ENCODE measurements at regions not wholly inside any gene's neighbourhood (a gene's known extent, or its start where the extent isn't known, plus 50 kb on each side); places are given as distances from the start of the nearest gene placed in this dataset.

DNA sequence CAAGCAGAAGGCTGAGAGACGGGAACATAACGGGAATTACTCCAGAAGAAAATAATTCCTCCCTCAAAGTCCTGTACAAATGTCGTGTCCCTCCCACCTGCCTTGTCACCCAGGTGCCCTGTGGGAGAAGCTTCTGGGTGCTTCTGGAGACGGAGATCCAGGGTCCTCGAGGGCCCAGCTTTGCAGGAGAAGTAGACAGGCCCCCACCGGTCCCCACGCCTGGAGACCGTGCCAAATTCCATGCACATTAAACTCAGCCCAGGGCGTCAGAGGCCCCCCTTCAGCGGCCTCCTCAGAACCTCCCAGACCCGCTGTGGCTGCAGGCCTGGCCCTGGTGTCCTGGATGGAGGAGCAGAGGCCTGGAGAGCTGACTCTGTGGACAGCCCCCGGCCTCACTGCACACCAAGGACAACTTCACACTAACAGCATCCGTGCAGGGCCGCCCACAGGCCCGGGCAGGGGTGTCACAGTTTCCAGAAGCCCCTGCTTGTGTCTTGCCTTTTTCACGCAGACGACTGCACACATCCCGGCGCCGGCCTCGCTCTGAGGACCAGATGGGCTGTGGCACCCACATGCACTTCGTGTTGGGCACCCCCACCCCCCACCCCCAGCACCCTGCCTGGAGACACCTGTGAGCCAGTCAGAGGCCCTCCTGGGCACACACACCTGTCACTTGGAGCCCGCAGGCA lies 734.3 kb downstream of the BRD1 start:
- DNase-seq = no peak

DNA sequence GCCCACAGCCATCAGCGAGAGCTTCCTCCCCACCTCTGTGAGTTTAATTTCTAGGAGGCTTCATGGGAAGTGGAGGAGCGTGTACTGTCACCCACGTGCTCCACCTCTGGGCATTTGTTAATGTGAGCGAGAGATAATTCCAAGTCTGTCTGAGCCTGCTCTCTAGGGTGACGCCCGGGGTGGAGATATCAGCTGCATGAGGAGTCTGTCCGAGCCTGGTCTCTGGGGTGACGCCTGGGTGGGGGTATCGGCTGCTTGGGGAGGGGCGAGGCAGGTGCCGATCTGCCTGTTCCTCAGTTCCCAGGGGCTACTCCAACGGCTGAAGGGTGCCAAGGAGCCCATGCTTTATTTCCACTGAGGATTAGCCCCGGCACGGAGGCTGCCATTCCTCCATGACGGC lies 735.0 kb downstream of the BRD1 start:
- DNase-seq = peak; percentile 4

DNA sequence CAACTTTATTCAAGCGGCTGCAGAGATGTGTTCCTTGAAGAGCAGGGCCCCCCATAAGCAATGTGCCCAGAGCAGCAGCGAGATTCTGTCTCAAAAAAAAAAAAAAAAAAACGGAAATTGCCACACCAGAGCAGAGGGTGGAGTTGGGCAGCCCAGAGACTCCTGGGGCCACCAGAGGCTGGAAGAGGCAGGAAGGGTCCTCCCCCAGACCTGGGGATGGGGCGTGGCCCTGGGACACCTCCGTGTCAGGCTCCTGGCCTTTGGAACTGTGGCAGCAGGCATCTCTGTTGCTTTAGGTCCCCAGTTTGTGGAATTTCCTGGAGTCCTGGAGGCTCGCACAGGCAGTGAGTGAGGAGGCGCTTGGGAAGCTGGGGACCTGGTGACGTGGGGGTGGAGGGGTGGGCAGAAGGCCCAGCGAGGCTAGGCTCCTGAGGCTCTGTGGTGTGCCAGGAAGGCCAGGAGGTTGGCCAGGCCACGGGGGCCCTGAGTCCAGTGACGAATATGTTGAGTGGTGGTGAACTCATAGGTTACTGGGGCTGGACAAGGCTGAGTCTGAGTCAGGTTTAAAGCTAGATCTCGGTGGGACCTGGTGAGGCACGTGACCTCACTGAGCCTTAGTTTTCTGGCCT lies 735.6 kb downstream of the BRD1 start:
- peak; percentile 6 for DNase-seq

DNA sequence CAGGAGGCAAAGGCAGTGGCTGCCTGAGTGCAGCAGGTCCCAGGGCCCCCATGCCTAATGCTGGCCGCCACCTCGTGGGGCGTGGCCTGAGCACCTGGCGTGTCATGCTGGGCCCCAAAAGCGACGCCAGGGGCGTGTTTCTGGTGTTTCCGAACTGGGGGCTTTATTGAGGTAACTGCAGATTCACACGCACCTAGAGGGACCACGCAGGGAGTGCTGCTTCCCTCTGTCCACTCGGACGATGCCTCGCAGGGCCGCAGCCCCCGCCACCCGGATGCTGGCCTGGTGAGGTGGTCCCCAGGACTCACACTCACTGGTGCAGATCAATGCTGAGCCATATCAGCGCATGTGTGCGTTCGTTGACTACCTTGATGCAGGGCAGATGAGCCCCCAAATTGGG lies 736.2 kb downstream of the BRD1 start:
- DNase-seq = no peak

DNA sequence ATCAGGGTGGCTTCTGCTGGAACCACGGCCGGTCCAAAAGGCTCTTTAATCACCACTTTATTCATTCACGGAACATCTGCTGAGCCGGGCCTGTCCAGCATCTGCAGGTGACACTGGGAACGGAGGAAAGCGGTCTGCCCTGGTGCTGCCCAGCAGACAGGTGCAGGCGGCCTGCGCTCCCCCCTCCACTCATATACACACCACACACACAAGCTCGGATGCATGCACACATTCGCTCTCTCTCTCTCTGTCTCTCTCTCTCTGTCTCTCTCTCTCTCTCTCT lies 736.9 kb downstream of the BRD1 start:
- DNase-seq = no peak

DNA sequence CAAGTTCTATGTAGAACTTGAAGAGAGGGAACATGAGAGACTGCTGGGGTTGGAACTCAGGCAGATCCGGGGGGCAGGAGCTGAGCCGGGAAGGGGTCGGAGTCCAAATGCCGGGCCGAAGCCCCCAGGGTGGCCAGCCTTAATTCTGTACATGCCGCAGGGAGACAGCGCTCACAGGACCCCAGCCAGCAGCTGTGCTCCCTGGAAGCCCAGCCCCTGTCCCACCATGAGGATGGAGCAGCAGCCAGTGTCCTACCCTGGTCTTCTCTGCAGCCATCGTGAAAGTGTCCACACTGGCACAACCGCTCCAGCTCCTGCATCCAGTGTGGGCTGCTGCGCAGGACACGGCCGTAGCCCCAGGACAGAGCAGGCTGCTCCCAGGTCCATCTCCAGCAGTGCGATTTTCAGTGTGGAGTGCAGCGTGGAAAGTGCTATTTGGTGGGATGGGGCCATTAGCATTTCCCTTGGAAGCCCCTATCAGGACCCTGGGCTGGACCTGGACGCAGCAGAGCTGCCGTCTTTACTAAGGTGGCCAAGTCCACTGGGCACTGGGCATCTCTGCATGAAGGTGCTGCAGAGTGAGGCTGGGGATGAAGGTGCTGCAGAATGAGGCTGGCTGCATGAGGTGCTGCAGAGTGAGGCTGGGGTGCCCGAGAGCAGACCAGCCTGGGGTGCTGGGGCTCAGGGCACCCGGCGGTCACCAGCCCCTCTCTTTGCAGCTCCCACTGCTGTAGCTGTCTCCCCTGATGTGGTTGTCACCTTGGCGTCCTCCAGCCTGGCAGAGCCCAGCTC lies 737.4 kb downstream of the BRD1 start:
- DNase-seq = no peak

DNA sequence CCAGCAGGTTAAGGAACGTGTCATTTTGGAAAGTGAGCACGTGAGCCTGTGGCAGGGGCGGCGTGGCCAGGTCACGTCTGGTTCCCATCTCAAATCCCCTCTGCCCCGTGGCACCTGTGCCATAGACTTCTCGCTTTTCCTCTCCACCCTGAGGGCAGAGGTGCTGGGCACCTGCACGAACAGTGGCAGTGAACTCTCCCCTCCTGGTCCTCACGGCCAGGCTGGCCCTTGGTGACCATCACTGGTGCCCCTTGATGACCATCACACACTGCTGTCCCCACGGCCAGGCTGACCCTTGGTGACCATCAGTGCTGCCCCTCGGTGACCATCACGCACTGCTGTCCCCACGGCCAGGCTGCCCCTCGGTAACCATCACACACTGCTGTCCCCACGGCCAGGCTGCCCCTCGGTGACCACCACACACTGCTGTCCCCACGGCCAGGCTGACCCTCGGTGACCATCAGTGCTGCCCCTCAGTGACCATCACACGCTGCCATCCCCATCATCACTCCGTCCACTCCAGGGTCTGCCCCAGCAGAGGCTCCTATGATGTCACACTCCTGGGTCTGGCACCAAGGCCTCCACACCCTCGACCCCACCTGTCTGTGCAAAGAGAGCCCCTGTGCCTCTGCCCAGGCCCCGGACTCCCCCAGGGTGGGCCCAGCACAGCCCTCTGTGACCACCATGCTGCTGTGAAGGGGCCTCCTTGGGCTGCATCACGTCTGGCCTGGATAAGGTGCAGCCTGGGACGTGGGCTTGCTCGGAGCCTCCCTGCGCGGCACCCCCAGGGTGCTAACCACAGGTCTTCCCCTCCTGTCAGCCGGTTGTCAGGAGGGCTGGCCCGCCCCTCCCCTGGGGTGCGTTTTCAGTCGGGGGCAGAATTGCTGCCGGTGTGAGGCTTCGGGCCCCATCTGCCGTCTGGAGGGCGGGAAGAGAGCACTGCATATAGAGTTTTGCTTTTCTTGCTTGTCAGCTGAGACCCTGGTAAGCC lies 738.6 kb downstream of the BRD1 start:
- no peak for DNase-seq

DNA sequence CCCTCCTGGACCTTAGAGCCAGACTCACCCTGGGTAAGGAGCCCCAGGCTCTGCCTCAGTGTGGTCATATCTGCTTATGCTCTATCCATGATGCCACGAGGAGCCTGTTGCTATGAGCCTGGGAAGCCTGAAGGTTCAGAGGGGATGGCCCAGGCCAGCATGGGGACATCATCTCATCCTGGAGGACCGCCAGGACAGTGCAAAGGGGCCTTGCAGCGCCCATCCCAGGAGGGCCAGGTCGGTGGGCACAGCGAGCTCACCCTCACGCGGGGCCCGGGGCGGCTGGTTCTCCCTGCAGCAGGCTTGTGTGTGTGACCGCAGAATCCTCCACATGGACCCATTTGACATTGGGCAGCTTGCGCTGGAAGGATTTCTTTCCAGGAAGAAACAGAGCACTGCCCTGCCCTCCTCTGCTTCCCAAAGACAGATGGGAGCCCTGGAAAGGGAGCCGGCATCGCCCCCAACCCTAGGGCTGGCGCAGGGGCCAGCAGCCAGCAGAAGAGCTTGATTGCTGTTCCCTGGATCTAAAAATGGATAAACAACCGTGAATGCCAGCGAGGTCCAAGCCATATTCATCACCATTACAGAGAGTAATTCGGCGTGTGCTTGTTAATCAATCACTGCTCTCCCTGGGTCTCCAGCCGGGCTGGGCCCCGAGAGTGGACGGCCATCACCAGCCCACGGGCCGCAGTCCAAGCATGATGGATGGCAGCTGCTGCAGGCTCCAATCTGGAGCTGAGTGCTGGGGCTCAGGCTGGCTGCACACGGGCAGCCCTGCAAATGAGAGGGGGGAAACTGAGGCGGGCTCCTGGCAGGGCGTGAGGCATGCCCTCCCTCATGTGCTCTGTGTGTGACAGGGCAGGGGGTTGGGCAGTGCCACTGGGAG lies 739.7 kb downstream of the BRD1 start:
- no peak for DNase-seq

DNA sequence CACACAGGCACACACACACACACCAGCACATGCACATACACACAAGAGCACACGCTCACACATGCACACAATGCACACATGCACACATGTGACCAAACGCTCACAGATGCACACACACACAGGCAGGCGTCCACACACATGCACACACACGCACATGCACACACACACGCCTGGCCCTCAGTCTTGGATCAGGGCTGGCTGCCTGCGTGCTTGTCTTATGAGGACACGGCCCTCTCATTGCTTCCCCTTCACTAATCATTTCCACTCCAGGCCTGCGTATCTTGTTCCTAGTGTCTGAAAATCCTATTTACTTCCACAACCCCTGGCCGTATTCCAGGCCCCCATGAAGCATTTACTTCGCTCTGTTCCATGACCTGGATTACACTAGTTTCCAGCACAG lies 740.5 kb downstream of the BRD1 start:
- DNase-seq = peak; percentile 3

DNA sequence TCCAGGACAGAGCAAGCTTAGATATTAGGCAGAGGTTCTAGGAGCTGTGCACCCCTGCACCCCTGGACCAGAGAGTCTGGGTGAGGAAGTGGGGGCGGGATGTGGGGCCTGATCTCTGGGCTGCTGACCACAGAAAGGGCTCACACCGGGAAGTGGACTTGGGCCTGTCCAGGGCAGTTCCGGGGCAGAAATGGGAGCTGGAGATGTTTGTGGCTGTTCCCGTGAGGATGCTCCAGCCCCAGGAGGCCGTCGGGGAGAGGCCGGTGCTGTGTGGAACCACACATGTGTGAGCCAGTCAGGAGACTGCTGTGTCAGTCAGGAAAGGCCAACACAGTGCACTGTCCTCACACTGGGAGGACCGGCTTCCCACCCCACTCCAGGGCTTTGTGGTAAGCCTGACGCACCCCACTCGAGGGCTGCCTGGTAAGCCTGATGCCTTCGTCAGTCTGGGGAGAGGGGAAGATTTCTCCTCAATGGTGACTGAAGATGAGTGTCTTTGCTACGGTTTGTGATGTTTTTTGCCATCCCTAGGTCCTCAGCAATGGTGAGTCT lies 741.0 kb downstream of the BRD1 start:
- no peak for DNase-seq

DNA sequence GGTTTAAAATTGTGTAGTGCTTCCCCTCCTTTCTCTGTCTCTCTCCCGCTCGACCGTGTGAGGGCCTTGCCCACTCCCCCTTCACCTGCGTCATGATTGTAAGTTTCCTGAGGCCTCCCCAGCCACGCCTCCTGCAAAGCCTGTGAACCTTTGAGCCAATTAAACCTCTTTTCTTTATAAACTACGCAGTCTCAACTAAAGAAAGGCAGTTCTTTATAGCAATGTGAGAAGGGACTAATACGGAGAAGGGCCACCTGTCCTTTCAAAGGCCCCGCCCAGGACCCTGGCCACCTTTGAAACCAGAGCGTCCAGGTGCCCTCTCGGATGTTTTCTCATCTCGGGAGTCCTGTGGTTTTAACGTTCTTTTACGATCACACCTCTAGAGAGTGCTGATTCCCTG lies 741.5 kb downstream of the BRD1 start:
- DNase-seq = no peak

DNA sequence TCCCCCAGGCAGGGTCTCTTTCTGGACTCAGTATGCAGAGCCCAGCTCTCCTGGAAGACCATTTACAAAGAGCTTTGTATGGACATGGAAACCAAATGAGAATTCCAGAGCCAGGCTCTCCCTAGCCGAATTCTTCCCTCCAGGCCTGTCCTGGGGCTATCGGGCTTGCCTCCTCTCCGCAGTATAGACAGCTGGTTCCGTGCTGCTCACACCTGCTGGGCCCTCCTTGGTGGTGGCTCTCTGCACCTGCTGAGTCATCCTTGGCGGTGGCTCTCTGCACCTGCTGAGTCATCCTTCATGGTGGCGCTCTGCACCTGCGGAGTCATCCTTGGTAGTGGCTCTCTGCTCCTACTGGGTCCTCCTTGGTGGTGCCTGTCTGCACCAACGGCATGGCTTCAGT lies 743.5 kb downstream of the BRD1 start:
- DNase-seq = no peak

DNA sequence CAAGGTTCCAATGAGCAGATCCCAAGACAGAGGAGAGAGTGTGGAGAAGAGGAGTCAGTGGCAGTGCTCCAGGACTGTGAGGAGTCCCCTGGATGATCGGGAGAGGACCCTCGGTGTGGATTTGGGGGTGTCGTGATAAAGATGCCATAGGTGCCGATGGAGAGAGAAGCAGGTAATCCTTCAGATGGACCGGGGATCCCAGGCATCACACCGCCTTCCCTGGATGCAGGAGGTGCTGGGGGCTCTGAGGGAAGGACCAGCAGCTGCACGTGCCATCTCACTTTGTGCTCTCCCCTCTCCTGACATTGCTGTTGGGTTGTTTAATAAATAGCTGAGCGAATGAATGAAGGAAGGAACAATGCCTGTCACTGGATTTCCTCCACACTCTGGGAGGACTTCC lies 744.1 kb downstream of the BRD1 start:
- no peak for DNase-seq

DNA sequence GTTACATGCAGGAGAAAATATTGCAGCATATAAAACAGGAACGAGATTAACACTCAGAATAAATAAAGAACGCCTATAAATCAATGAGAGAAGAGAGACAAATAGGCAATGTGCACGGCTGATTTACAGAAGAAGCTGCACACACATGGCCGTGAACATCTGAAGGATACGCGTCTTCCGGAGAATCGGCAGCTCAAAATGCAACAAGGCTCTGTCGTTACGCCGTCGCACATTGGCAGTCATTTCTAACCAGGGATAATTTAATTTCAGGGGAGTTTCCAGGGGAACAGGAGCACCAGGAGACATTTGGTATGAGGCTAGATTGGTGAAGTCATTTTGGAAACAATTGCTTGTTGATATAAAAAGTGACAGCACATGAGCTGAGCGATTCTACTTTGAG lies 745.2 kb downstream of the BRD1 start:
- no peak for DNase-seq

DNA sequence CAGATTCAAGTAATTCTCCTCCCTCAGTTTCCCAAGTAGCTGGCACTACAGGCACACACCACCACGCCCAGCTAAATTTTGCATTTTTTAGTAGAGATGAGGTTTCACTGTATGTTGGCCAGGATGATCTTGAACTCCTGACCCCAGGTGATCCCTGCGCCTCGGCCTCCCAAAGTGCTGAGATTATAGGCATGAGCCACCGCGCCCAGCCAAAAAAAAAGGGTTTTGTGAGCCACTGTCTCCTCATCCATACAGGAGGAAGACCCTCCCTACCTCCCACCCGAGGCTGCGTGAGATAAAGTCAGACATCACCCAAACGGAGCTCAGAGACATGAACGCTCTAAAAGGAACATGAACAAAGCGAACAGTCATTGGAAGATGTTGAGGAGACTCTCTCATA lies 745.7 kb downstream of the BRD1 start:
- no peak for DNase-seq

DNA sequence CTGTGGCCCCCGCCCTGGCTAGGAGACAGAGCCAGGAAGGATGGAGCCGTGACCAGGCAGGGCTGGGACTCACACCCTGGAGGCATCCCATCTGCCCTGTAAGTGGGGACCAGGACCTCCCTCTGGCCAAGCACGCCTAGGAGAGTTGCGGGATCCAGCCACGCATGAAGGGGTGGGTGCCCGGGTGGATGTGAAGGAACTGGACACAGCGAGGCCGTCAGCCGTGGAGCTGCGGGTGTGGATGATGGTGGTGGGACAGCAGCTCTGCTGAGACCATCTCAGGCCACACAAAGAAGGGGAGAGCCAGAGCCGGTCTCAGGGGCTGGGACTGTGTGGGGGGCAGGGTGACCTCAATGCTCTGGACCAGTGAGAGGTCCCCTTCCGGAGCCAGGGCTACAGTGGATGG lies 746.4 kb downstream of the BRD1 start:
- DNase-seq = no peak

DNA sequence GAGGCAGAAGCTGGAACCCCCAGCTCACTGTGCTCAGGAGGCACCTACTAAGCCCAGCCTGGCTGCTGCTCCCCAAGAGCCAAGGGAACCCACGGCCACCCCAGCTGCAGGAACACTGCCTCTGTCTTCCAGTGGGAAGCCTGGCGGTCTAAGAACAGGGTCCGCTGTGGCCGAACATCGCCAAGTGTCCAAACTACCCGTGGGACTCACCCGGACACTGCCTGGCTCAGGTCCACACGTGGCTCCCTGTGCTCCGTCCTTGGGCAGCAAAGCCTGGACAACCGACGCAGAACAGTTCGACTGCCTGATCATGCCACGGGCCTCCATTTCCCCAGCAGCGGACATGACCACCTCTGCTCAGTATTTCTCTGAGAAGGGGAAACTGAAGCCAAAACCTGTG lies 747.0 kb downstream of the BRD1 start:
- no peak for DNase-seq

DNA sequence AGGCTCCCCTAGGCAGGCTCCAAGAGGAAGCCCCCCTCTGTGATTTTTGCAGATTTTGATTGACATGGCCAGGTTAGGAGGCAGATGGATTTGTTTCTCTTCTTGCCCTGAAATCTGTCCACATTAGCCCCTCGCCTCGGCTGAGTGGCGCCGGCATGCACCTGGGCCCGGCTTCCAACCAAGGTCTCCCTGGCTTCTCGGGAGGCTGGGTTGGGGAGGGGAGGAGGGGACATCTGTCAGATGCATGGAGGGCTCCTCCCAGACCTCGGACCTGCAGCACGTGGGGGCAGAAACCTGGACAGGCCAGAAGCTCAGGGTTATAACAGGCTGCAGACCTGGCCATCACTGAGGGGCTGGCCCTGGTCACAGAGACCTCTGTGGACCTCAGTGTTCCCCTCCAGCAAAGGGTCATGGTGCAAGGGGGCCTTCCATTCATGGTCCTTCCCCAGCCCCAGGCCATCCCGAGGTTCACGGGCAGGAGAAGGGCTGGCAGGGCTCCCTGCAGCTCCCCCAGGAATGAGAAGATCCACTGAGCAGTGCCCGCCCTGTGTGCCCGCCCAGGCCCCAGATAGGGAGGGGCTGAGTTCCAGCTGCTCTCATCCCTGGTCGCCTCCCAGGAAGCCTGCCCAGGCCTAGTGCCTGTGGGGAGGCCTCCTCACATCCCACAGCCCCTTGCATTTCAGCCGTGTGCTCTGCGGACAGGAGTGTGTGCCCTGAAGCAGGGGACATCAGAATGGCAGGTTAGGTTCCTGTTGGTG lies 747.8 kb downstream of the BRD1 start:
- DNase-seq = no peak

DNA sequence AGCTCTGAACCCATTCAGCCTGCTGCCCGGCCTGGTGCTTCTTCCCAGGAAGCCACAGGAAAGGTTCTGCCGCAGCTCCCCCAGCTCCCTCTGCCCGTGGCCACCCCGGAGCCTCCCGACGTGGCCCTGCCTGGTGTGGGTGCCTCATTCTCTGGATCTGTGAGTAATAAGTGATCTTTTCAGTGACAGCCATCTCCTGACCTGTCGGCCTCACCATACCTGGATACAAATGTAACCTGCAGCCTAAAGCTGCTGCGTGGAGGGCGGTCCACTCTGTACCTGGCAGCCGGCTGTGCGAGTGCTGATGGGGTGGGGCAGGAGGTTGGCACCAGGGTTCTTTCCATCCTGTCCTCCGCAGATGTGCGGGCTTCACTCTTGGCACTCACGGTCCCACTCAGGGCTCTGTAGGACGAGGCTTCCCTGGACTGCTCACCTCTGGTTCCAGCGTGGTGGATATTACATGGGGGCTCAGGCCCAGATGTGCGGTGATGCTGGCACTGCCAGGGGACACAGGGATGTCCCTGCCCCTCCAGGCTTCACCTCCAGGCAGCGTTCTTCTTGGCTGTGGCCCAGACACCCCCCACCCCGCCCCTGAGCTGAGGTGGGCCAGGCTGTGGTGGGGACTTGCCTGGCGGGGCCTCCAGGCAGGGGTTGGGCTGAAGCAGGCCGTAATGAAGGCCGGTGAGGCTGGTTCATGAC lies 748.5 kb downstream of the BRD1 start:
- DNase-seq = no peak

DNA sequence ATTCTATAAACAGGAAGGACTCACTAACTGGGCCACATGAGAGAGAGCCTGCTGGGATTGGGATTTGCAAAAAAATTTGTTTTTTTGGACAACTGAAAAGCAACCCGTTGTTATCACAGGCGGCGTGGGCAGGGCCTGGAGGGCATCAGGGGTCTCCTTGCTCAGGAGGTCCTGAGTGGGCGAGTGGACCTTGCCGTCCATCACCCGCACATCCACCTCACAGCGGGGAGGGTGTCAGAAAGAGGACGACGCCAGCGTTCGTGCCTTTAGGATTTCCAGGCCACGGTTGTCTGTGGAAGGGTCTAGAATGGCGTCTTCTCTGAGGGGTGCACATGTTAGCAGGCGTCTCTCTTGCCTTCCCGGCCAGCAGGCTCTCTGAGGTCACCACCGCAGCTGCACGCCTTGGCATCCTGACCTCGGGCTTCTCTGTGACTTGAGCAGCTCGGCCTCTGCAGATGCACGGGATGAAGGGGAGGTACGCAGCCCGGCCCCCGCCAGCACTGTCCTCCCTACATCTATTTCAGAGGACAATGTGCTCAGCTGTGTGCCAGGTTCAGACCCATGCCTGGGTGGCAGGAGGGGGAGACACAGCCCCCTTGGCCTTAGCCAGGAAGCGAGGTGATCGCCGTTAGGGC lies 749.5 kb downstream of the BRD1 start:
- DNase-seq = no peak

All from hematopoietic multipotent progenitor cell treated with erythropoietin and hydrocortisone succinate and interleukin-3 and kit ligand, for 4 days (in vitro differentiated cells).